GM13977 (cell line): ENCODE measurements at regions not wholly inside any gene's neighbourhood (a gene's known extent, or its start where the extent isn't known, plus 50 kb on each side); places are given as distances from the start of the nearest gene placed in this dataset.

ENCODE experiments used
- DNase-seq: peaks from one replicate; pipeline ENCODE4 v3.0.0; 2012; ENCODE audit warnings: low spot score
- CTCF ChIP-seq: IDR thresholded peaks from 2 replicates; pipeline ENCODE4 v1.5.1; 2012; ENCODE audit warnings: mild to moderate bottlenecking, control low read depth; ENCODE audit not compliant: insufficient read depth; ENCODE audit errors: extremely low read depth, missing control alignments
- in situ Hi-C: fragments of 300-500 bp; cut with MboI; formaldehyde crosslinking; loops from one replicate; pipeline ENCODE4 v1.12.0; 2022; ENCODE audit warnings: low sequenced_read_pairs, low pct_unique_long_range_greater_than_20kb, mixed read lengths, inconsistent platforms; ENCODE audit not compliant: unreplicated experiment

DNA sequence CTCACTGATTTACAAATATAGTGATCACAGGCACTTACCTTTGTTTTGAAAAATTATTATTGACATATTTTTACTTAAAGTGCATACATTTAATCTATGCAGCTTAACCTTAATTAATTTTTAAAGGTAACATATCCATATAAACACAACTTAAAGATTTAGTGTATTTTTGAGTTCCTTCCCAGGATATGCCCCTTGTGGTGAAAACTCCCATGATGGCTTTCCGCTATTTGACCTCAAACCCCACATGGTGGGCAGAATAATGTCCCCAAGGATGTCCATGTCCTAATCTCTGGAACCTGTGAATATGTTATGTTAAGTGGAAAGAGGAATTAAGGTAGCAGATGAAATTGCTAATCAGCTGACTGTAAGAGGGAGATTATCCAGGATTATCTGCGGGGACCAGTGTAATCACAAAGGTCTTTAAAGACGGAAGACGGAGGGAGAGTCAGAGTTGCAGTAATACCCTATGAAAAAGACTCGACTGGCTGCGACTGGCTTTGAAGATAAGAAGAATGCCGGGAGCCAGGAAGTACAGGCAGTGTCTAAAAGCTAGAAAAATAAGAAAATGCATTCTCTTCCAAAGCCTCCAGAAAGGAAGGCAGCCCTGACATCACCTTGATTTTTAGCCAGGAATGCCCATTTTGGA, 193.9 kb downstream of the ICE1 start:
- no peak for DNase-seq
- no peak for TF ChIP-seq CTCF

DNA sequence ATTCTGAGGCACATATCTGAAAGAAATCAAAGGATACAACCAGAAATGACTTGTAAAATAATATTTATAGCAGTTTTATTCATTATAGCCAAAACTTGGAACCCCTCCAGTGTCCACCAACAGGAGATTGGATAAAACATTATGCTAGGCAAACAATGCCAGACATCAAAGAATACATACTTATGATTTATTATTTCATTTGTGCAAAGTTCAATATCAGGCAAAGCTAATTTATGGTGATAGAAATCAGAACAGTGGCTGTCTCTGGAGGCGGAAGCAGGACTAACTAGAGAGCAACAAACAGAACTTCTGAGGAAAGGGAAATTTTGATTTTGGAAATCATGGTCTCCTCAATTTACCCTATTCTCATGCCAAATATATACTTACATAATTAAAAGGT, 193.1 kb downstream of the ICE1 start:
- TF ChIP-seq CTCF = no peak
- in situ Hi-C loops = no loop called here

More for the DNA sequence above, 193.9 kb downstream of the ICE1 start:
- in situ Hi-C loops = no loop called here

DNA sequence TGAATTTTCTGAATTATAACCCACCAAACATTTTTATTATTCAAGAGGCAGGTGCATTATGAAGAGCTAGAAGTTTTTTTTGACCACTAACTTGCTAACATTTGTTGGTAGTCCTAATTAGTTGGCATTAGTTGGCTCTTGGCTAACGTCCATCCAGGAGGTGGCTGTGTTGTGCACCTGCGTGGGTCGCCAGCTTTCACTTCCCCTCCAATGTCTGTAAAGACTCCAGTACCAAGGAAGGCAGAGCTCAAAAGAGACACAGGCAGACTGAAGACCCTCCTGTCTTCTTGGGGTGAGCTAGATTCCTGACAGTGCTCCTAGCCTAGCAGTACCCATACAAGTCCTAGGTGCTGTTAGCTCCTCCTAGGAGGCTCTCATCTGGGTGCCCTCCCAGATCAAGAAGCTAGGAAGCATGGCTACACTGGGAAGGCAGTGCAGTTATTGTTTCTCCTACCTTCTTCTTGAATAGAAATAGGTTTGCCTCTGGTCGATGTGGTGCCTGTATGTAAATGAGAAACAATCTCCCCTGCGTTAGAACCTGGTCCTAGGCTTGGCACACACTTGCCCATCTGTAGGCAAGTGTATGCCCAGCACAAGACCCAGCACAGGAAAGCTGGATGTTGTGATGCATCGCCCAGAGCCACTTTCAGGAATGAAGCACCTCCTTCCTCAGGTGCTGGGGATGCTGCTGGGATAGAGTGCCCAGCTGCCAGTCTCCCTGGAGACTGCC, 190.9 kb downstream of the ICE1 start:
- DNase-seq = no peak
- in situ Hi-C loops = no loop called here
- no peak for TF ChIP-seq CTCF

More for the DNA sequence above, 193.1 kb downstream of the ICE1 start:
- no peak for DNase-seq

- no peak for TF ChIP-seq CTCF
- no peak for DNase-seq
- in situ Hi-C loops = no loop called here
Measured at GRCh38 chr5:5612096-5612495, 189.6 kb downstream of the ICE1 start.

DNA sequence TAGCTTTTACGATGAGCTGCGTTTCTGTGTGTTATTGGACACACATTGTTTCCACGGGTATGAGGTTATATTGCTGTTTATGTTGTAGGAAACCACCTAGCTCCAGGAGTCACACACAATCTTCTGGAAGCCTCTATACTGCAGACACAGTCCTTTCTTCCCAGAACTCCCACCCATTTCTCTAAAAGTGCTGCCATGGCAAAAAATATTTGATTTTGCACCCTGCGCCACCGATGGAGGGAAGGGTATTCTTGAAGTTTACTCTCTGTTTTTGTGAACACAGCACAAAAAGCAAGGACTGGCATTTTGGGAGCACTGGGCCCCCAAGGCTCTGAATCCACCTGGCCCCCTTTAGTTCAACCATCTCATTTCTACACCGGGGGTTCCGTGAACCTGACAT, 187.5 kb downstream of the ICE1 start:
- in situ Hi-C loops = no loop called here
- DNase-seq = no peak
- no peak for TF ChIP-seq CTCF

- in situ Hi-C loops = no loop called here
- DNase-seq = no peak
- no peak for TF ChIP-seq CTCF
Measured at GRCh38 chr5:5605170-5605764, 182.8 kb downstream of the ICE1 start.
